ENCODE measurements at regions not wholly inside any gene's neighbourhood (a gene's known extent, or its start where the extent isn't known, plus 50 kb on each side); places are given as distances from the start of the nearest gene placed in this dataset.

- no peak for TF ChIP-seq REST (IDR thresholded peaks at IDR 0.05; ENCODE audit: low read depth)
- TF ChIP-seq ZBTB7A (IDR thresholded peaks at IDR 0.05; ENCODE audit: low read depth), result no peak
- TF ChIP-seq TCF12 (IDR thresholded peaks at IDR 0.05; ENCODE audit: low read depth), result no peak
- no peak for TF ChIP-seq CEBPB (IDR thresholded peaks at IDR 0.05)
- no peak for TF ChIP-seq TEAD4 (IDR thresholded peaks at IDR 0.05)
- no peak for TF ChIP-seq USF1 (IDR thresholded peaks at IDR 0.05)
- TF ChIP-seq NFIC (IDR thresholded peaks at IDR 0.05), result no peak
- TF ChIP-seq EGR1 (IDR thresholded peaks at IDR 0.05), result no peak
- no peak for TF ChIP-seq MAX (IDR thresholded peaks at IDR 0.05)
- no peak for TF ChIP-seq EP300 (IDR thresholded peaks at IDR 0.05; ENCODE audit: borderline replicate concordance)
- TF ChIP-seq RAD21 (IDR thresholded peaks at IDR 0.05; ENCODE audit: low read depth), result no peak
- TF ChIP-seq CREB1 (IDR thresholded peaks at IDR 0.05; ENCODE audit: low read depth), result no peak
- TF ChIP-seq FOXM1 (IDR thresholded peaks at IDR 0.05; ENCODE audit: borderline replicate concordance, low read depth), result no peak
- no peak for TF ChIP-seq YY1 (IDR thresholded peaks at IDR 0.05; ENCODE audit: low read depth)
- no peak for TF ChIP-seq TAF1 (IDR thresholded peaks at IDR 0.05; ENCODE audit: low read depth)
These were observed 473.5 kb upstream of the ZMIZ1 start for GRCh38 chr10:78595269-78595619.

GRCh38 chr10:78596556-78596955 lies 472.2 kb upstream of the ZMIZ1 start:
- TF ChIP-seq ZBTB7A (IDR thresholded peaks at IDR 0.05; ENCODE audit: low read depth) (no peak), CREB1 (IDR thresholded peaks at IDR 0.05; ENCODE audit: low read depth) (no peak), TCF12 (IDR thresholded peaks at IDR 0.05; ENCODE audit: low read depth) (no peak), MAX (IDR thresholded peaks at IDR 0.05) (no peak), TAF1 (IDR thresholded peaks at IDR 0.05; ENCODE audit: low read depth) (no peak), FOXM1 (IDR thresholded peaks at IDR 0.05; ENCODE audit: borderline replicate concordance, low read depth) (no peak), TEAD4 (IDR thresholded peaks at IDR 0.05) (no peak), CEBPB (IDR thresholded peaks at IDR 0.05) (no peak), NFIC (IDR thresholded peaks at IDR 0.05) (no peak), EGR1 (IDR thresholded peaks at IDR 0.05) (no peak), RAD21 (IDR thresholded peaks at IDR 0.05; ENCODE audit: low read depth) (no peak), YY1 (IDR thresholded peaks at IDR 0.05; ENCODE audit: low read depth) (no peak), EP300 (IDR thresholded peaks at IDR 0.05; ENCODE audit: borderline replicate concordance) (no peak), USF1 (IDR thresholded peaks at IDR 0.05) (no peak), REST (IDR thresholded peaks at IDR 0.05; ENCODE audit: low read depth) (no peak)

- no peak for TF ChIP-seq USF1 (IDR thresholded peaks at IDR 0.05)
- no peak for TF ChIP-seq TCF12 (IDR thresholded peaks at IDR 0.05; ENCODE audit: low read depth)
- no peak for TF ChIP-seq MAX (IDR thresholded peaks at IDR 0.05)
- TF ChIP-seq CREB1 (IDR thresholded peaks at IDR 0.05; ENCODE audit: low read depth), result no peak
- no peak for TF ChIP-seq TEAD4 (IDR thresholded peaks at IDR 0.05)
- no peak for TF ChIP-seq CEBPB (IDR thresholded peaks at IDR 0.05)
- TF ChIP-seq REST (IDR thresholded peaks at IDR 0.05; ENCODE audit: low read depth), result no peak
These were observed 470.8 kb upstream of the ZMIZ1 start for GRCh38 chr10:78597796-78598555.

Data from Ishikawa (cell line).